Left ventricle myocardium inferior (tissue), 1 donor: ENCODE measurements at regions not wholly inside any gene's neighbourhood (a gene's known extent, or its start where the extent isn't known, plus 50 kb on each side); places are given as distances from the start of the nearest gene placed in this dataset.

ENCODE experiments used
- DNase-seq: peaks from one replicate; pipeline ENCODE4 v3.0.0-alpha.2; 2020
- H3K27ac ChIP-seq: fragments of 200-600 bp; replicated peaks from 2 replicates; pipeline ENCODE4 v1.8.0; 2021
- H3K27me3 ChIP-seq: fragments of 200-600 bp; 2 replicates; pipeline ENCODE4 v1.8.0; 2021; ENCODE audit warnings: low read depth
- H3K36me3 ChIP-seq: fragments of 200-600 bp; 2 replicates; pipeline ENCODE4 v1.8.0; 2021
- H3K4me1 ChIP-seq: fragments of 200-600 bp; 2 replicates; pipeline ENCODE4 v1.8.0; 2021
- H3K4me3 ChIP-seq: fragments of 200-600 bp; 2 replicates; pipeline ENCODE4 v1.8.0; 2021; ENCODE audit warnings: mild to moderate bottlenecking, moderate library complexity
- H3K9me3 ChIP-seq: fragments of 200-600 bp; replicated peaks from 2 replicates; pipeline ENCODE4 v1.8.0; 2021
- CTCF ChIP-seq: fragments of 200-600 bp; IDR thresholded peaks from 2 replicates; pipeline ENCODE4 v1.8.0; 2021; ENCODE audit warnings: antibody characterized with exemption, mild to moderate bottlenecking, borderline replicate concordance
- intact Hi-C: fragments of 100-400 bp; cut with micrococcal nuclease; formaldehyde crosslinking; loops from one replicate; pipeline ENCODE4 v1.11.0; 2022
- donor health status: DM: no; HTN: yes; CAD: no; lungs with severe emphysema.

- no peaks in the 10 kb centered on the region for H3K36me3 ChIP-seq
- peaks cover 48% of the 10 kb centered on the region for H3K27me3 ChIP-seq
- H3K9me3 ChIP-seq = peaks cover 18% of the 10 kb centered on the region
- no peak for DNase-seq
- no peak overlapping the region for H3K4me3 ChIP-seq
- intact Hi-C loops = no loop called here
- no peaks in the 10 kb centered on the region for H3K4me1 ChIP-seq
- no peak for TF ChIP-seq CTCF
- no peak overlapping the region for H3K27ac ChIP-seq
Measured at GRCh38 chr7:156029460-156030007, 217.3 kb upstream of the SHH start.

DNA sequence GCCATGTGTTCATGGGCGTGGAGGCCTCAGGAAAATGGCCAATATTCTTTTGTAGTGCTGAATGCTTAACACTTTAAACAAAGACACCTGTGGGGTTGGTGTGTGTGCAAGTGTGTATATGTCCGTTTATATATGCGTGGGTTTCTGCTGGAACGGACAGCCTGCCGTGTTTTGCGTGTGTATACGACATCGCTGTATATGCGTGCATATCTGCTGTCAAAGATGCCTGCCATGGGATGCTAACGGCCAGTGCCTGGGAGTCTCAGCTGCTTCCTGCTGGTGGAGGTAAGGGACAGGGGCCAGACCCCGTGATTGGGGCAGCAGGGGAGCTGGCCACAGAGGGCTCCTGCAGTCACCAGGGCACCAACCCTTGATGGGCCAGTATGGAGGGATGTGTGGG, 216.3 kb upstream of the SHH start:
- no peaks in the 10 kb centered on the region for H3K36me3 ChIP-seq
- peaks cover 10% of the 10 kb centered on the region for H3K9me3 ChIP-seq
- H3K27ac ChIP-seq = no peak overlapping the region
- H3K4me3 ChIP-seq = no peak overlapping the region
- intact Hi-C loops = no loop called here
- no peaks in the 10 kb centered on the region for H3K4me1 ChIP-seq
- no peak for TF ChIP-seq CTCF
- DNase-seq = no peak
- H3K27me3 ChIP-seq = peaks cover 48% of the 10 kb centered on the region

- no peaks in the 10 kb centered on the region for H3K36me3 ChIP-seq
- H3K9me3 ChIP-seq = peaks cover 4% of the 10 kb centered on the region
- H3K4me3 ChIP-seq = no peak overlapping the region
- peaks cover 45% of the 10 kb centered on the region for H3K27me3 ChIP-seq
- H3K4me1 ChIP-seq = no peaks in the 10 kb centered on the region
- DNase-seq = no peak
- no peak for TF ChIP-seq CTCF
- intact Hi-C loops = no loop called here
- no peak overlapping the region for H3K27ac ChIP-seq
Measured at GRCh38 chr7:156027821-156028220, 215.6 kb upstream of the SHH start.

- TF ChIP-seq CTCF = no peak
- Histone ChIP-seq H3K36me3 (no peaks in the 10 kb centered on the region), H3K4me3 (no peak overlapping the region), H3K27me3 (peaks cover 36% of the 10 kb centered on the region), H3K9me3 (no peaks in the 10 kb centered on the region), H3K4me1 (no peaks in the 10 kb centered on the region), H3K27ac (no peak overlapping the region)
- DNase-seq = no peak
- intact Hi-C loops = no loop called here
Measured at GRCh38 chr7:156026603-156027002, 214.3 kb upstream of the SHH start.

GRCh38 chr7:156026076-156026600, 213.9 kb upstream of the SHH start:
- intact Hi-C loops = no loop called here
- H3K36me3 ChIP-seq = no peaks in the 10 kb centered on the region
- no peak overlapping the region for H3K27ac ChIP-seq
- H3K4me1 ChIP-seq = no peaks in the 10 kb centered on the region
- no peaks in the 10 kb centered on the region for H3K9me3 ChIP-seq
- no peak overlapping the region for H3K4me3 ChIP-seq
- TF ChIP-seq CTCF = no peak
- DNase-seq = no peak
- H3K27me3 ChIP-seq = peaks cover 38% of the 10 kb centered on the region
